Bronchial epithelial cell (primary cell): ENCODE measurements at regions not wholly inside any gene's neighbourhood (a gene's known extent, or its start where the extent isn't known, plus 50 kb on each side); places are given as distances from the start of the nearest gene placed in this dataset.

ENCODE experiments used
- DNase-seq: peaks from one replicate; pipeline ENCODE4 v3.0.0-alpha.2; 2010; ENCODE audit warnings: low read depth
- FAIRE-seq: peaks from 2 replicates; lab custom pipeline; 2011; peaks lifted over from hg19 to GRCh38; lab: Jason Lieb, UNC
- H3K27me3 ChIP-seq: 2 replicates; pipeline ENCODE4 v1.5.1; 2011; ENCODE audit warnings: low read length; ENCODE audit not compliant: control insufficient read depth, insufficient read depth
- H3K36me3 ChIP-seq: 2 replicates; pipeline ENCODE4 v1.5.1; 2011; ENCODE audit warnings: low read length; ENCODE audit not compliant: control insufficient read depth, insufficient read depth
- H3K4me3 ChIP-seq: 2 replicates; pipeline ENCODE4 v1.5.1; 2011; ENCODE audit warnings: mild to moderate bottlenecking, low read depth, low read length, control low read depth
- CTCF ChIP-seq: IDR thresholded peaks from 2 replicates; pipeline ENCODE4 v1.5.1; 2011; ENCODE audit warnings: mild to moderate bottlenecking, moderate library complexity, low read length, control low read depth, inconsistent platforms; ENCODE audit not compliant: insufficient read depth, severe bottlenecking

- no peak for TF ChIP-seq CTCF
- no peak overlapping the region for H3K4me3 ChIP-seq
- H3K27me3 ChIP-seq: no peaks in the 10 kb centered on the region
- H3K36me3 ChIP-seq: no peaks in the 10 kb centered on the region
- FAIRE-seq: no peak
- DNase-seq: no peak
Observed at GRCh38 chr4:63393544-63393943, 1015.7 kb downstream of the TECRL start.

- Histone ChIP-seq H3K36me3 (no peaks in the 10 kb centered on the region), H3K4me3 (no peak overlapping the region), H3K27me3 (no peaks in the 10 kb centered on the region)
- FAIRE-seq (no peak), DNase-seq (no peak)
- TF ChIP-seq CTCF: no peak
Observed at GRCh38 chr4:63379750-63380522, 1029.3 kb downstream of the TECRL start.

DNA sequence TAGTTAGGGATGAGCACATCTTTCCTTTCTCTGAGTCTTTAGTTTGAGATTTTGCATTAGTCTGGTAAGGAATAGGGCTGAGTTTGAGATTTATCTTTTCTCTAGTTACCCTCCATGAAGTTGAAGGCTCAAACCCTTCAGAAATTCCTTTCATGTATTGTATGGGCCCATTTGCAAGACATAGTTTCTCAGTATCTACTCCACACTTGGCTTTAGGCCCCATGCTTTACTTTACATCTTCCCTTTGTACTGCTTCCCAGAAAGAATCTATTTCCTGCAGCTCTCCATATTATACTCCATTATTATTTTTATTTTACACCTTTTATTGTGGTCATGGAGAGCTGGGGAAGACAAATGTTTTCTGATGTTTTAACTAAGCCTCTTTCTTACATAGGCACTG is 1038.2 kb downstream of the TECRL start:
- TF ChIP-seq CTCF: no peak
- FAIRE-seq: no peak

GRCh38 chr4:63361628-63362027 is 1047.6 kb downstream of the TECRL start:
- no peak for TF ChIP-seq CTCF
- DNase-seq: peak; percentile 2
- no peak overlapping the region for H3K4me3 ChIP-seq
- H3K36me3 ChIP-seq: no peaks in the 10 kb centered on the region
- no peaks in the 10 kb centered on the region for H3K27me3 ChIP-seq
- no peak for FAIRE-seq

More for the DNA sequence above, 1038.2 kb downstream of the TECRL start:
- H3K36me3 ChIP-seq: no peaks in the 10 kb centered on the region
- DNase-seq: no peak
- H3K4me3 ChIP-seq: no peak overlapping the region
- H3K27me3 ChIP-seq: no peaks in the 10 kb centered on the region

DNA sequence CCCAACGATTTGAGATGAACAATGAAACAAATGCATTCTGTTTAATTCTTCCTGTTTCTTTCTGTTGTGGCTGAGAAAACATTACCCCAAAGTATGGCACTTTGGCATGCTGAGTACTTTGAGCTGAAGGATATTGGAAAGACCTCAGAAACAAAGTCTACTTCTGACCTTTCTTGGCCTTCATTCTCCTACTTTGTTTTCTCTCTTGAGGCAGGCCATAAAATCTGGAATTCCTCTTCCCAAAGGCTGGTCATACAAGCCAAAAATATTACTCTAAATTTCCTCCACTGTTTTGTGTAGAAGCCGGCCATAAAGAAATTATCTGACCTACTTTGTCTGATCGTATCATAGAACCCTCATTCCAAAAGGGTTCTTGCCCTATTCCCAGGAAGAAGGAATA is 1048.2 kb downstream of the TECRL start:
- no peaks in the 10 kb centered on the region for H3K27me3 ChIP-seq
- H3K4me3 ChIP-seq: no peak overlapping the region
- FAIRE-seq (no peak), DNase-seq (no peak)
- H3K36me3 ChIP-seq: no peaks in the 10 kb centered on the region
- TF ChIP-seq CTCF: no peak

DNA sequence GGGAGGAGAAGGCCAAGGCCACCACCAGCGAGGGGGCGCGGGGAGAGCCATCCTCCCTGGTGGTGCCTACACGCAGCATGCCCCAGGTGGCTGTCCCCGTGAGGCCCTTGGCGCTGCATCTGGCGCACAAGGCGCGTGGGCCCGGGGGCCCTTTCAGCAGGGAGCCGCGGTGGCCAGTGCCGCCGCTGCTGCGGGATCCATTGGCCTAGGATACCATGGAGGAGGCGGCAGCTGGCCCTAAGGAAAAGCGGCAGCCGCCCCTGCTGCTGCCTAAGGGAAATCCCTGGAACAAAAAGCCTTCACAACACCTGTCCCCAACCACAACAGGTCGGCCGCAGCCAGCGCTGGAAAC is 1059.6 kb downstream of the TECRL start:
- Histone ChIP-seq H3K4me3 (no peak overlapping the region), H3K36me3 (no peaks in the 10 kb centered on the region), H3K27me3 (no peaks in the 10 kb centered on the region)
- no peak for DNase-seq
- FAIRE-seq: no peak
- TF ChIP-seq CTCF: no peak
